ENCODE measurements at regions not wholly inside any gene's neighbourhood (a gene's known extent, or its start where the extent isn't known, plus 50 kb on each side); places are given as distances from the start of the nearest gene placed in this dataset.

- H3K36me3 ChIP-seq: no peaks in the 10 kb centered on the region
- no peak overlapping the region for H3K27ac ChIP-seq
- H3K4me1 ChIP-seq: no peaks in the 10 kb centered on the region
- no peaks in the 10 kb centered on the region for H3K9me3 ChIP-seq
- no peak overlapping the region for H3K4me3 ChIP-seq
- H3K27me3 ChIP-seq: no peaks in the 10 kb centered on the region
- no peak for TF ChIP-seq CTCF (IDR thresholded peaks at IDR 0.05)
- no peak for DNase-seq (ENCODE audit: low spot score)
Observed at GRCh38 chr7:84624927-84625326, 430.3 kb upstream of the SEMA3A start.

GRCh38 chr7:84624527-84624926, 429.9 kb upstream of the SEMA3A start:
- Histone ChIP-seq H3K27ac (no peak overlapping the region), H3K9me3 (no peaks in the 10 kb centered on the region), H3K4me1 (no peaks in the 10 kb centered on the region), H3K27me3 (no peaks in the 10 kb centered on the region), H3K4me3 (no peak overlapping the region), H3K36me3 (no peaks in the 10 kb centered on the region)
- no peak for TF ChIP-seq CTCF (IDR thresholded peaks at IDR 0.05)
- DNase-seq (ENCODE audit: low spot score): no peak

- no peak overlapping the region for H3K4me3 ChIP-seq
- H3K36me3 ChIP-seq: no peaks in the 10 kb centered on the region
- no peaks in the 10 kb centered on the region for H3K27me3 ChIP-seq
- H3K4me1 ChIP-seq: no peaks in the 10 kb centered on the region
- no peak for DNase-seq (ENCODE audit: low spot score)
- H3K9me3 ChIP-seq: no peaks in the 10 kb centered on the region
- H3K27ac ChIP-seq: no peak overlapping the region
- TF ChIP-seq CTCF (IDR thresholded peaks at IDR 0.05): no peak
Observed at GRCh38 chr7:84617265-84618030, 422.9 kb upstream of the SEMA3A start.

- Histone ChIP-seq H3K27ac (no peak overlapping the region), H3K9me3 (no peaks in the 10 kb centered on the region), H3K27me3 (no peaks in the 10 kb centered on the region), H3K4me3 (no peak overlapping the region), H3K4me1 (no peaks in the 10 kb centered on the region), H3K36me3 (no peaks in the 10 kb centered on the region)
- DNase-seq (ENCODE audit: low spot score): no peak
- peak in 1 of 2 donors; percentile 36 for TF ChIP-seq CTCF (IDR thresholded peaks at IDR 0.05)
Observed at GRCh38 chr7:84614821-84615501, 420.4 kb upstream of the SEMA3A start.

GRCh38 chr7:84612981-84613681, 418.5 kb upstream of the SEMA3A start:
- Histone ChIP-seq H3K36me3 (no peaks in the 10 kb centered on the region), H3K4me1 (no peaks in the 10 kb centered on the region), H3K27ac (no peak overlapping the region), H3K27me3 (no peaks in the 10 kb centered on the region), H3K4me3 (no peak overlapping the region), H3K9me3 (no peaks in the 10 kb centered on the region)
- DNase-seq (ENCODE audit: low spot score): no peak
- no peak for TF ChIP-seq CTCF (IDR thresholded peaks at IDR 0.05)

Measured in right atrium auricular region (tissue), 2 donors.